Osteoblast (primary cell): ENCODE measurements at regions not wholly inside any gene's neighbourhood (a gene's known extent, or its start where the extent isn't known, plus 50 kb on each side); places are given as distances from the start of the nearest gene placed in this dataset.

Experiments
- DNase-seq: peaks from one replicate; pipeline ENCODE4 v3.0.0; 2011; ENCODE audit warnings: low spot score, mixed read lengths; ENCODE audit not compliant: insufficient read length; ENCODE audit errors: missing footprints
- H2AFZ ChIP-seq: 2 replicates; pipeline ENCODE4 v1.6.0; 2011; ENCODE audit warnings: mild to moderate bottlenecking, low read length
- H3K27ac ChIP-seq: 2 replicates; pipeline ENCODE4 v1.5.1; 2011; ENCODE audit warnings: mild to moderate bottlenecking, low read depth, low read length, moderate library complexity
- H3K27me3 ChIP-seq: 2 replicates; pipeline ENCODE4 v1.6.0; 2012; ENCODE audit warnings: mild to moderate bottlenecking, control low read depth, inconsistent platforms, low read length, moderate library complexity; ENCODE audit not compliant: insufficient read depth
- H3K36me3 ChIP-seq: 2 replicates; pipeline ENCODE4 v1.5.1; 2011; ENCODE audit warnings: mild to moderate bottlenecking, low read length, control low read depth, moderate library complexity; ENCODE audit not compliant: insufficient read depth
- H3K4me1 ChIP-seq: 2 replicates; pipeline ENCODE4 v1.5.1; 2011; ENCODE audit warnings: mild to moderate bottlenecking, low read length, control low read depth, moderate library complexity; ENCODE audit not compliant: insufficient read depth
- H3K4me2 ChIP-seq: 2 replicates; pipeline ENCODE4 v1.6.0; 2011; ENCODE audit warnings: mild to moderate bottlenecking, low read length; ENCODE audit not compliant: insufficient read depth
- H3K4me3 ChIP-seq: fragments of 200-600 bp; sonication (generic); 3 replicates; pipeline ENCODE4 v1.5.1; 2012; ENCODE audit warnings: mild to moderate bottlenecking, low read length, inconsistent platforms; ENCODE audit not compliant: insufficient read depth
- H3K79me2 ChIP-seq: 2 replicates; pipeline ENCODE4 v1.6.0; 2012; ENCODE audit warnings: mild to moderate bottlenecking, low read length, control low read depth, inconsistent platforms; ENCODE audit not compliant: insufficient read depth
- H3K9me3 ChIP-seq: 2 replicates; pipeline ENCODE4 v1.5.1; 2011; ENCODE audit warnings: low read depth, low read length, control low read depth
- H4K20me1 ChIP-seq: 2 replicates; pipeline ENCODE4 v1.6.0; 2012; ENCODE audit warnings: mild to moderate bottlenecking, low read length, control low read depth; ENCODE audit not compliant: insufficient read depth
- TF ChIP-seq, protein P1 (sequence below): IDR thresholded peaks from 2 replicates; pipeline ENCODE4 v1.5.1; 2011; ENCODE audit warnings: mild to moderate bottlenecking, low read depth, low read length, moderate library complexity; ENCODE audit errors: extremely low read depth

DNA sequence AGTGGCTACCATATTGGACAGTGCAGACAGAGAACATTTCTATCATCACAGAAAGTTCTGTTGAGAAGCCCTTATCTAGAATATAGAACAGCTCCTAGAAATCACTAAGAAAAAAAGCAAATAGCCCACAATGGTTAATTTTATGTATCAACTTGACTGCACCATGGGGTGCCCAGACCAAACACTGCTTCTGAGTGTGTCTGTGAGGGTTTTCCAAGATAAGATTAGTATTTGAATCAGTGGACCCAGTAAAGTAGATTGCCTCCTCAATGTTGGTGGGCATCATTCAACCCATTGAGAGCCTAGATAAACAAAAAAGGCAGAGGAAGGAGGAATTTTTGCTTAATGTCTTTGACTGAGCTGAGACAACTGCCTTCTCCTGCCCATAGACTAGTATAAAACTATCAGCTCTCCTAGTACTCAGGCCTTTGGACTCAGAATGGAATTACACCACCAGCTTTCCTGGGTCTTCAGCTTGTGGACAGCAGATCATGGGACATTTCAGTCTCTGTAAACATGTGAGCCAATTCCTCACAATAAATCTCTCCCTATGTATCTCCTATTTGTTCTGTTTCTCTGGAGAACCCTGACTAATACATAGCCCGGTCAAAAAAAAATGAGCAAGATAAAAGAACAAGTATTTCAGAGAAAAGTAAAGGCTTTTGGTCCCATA, 55.9 kb upstream of the OXTR start:
- Histone ChIP-seq H3K4me2 (no peak overlapping the region), H4K20me1 (no peaks in the 10 kb centered on the region), H3K27ac (no peak overlapping the region), H3K4me3 (no peak overlapping the region), H3K27me3 (no peaks in the 10 kb centered on the region), H2AFZ (no peak overlapping the region), H3K36me3 (no peaks in the 10 kb centered on the region), H3K4me1 (peaks cover 3% of the 10 kb centered on the region), H3K9me3 (no peaks in the 10 kb centered on the region), H3K79me2 (no peaks in the 10 kb centered on the region)
- TF ChIP-seq, protein P1, sequence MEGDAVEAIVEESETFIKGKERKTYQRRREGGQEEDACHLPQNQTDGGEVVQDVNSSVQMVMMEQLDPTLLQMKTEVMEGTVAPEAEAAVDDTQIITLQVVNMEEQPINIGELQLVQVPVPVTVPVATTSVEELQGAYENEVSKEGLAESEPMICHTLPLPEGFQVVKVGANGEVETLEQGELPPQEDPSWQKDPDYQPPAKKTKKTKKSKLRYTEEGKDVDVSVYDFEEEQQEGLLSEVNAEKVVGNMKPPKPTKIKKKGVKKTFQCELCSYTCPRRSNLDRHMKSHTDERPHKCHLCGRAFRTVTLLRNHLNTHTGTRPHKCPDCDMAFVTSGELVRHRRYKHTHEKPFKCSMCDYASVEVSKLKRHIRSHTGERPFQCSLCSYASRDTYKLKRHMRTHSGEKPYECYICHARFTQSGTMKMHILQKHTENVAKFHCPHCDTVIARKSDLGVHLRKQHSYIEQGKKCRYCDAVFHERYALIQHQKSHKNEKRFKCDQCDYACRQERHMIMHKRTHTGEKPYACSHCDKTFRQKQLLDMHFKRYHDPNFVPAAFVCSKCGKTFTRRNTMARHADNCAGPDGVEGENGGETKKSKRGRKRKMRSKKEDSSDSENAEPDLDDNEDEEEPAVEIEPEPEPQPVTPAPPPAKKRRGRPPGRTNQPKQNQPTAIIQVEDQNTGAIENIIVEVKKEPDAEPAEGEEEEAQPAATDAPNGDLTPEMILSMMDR = no peak
- DNase-seq = no peak

DNA sequence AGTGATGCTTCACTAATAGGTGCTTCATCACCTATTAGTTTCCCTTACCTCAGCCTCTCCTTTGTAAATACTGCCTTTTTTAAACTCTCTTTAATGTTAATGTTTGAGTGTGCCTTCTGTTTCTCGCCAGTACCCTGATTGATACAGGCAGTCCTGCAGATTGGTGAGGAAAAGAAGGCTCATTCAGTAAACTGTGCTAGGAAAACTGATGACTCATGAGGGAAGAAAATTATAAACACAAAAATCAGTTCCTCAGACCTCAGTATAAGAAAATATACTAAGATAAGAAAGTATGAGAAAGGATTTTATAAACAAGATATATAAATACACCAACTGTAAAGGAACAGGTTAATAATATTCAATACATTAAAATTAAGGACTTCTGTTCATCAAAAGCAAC, 54.8 kb upstream of the OXTR start:
- Histone ChIP-seq H3K4me2 (no peak overlapping the region), H3K4me3 (no peak overlapping the region), H3K4me1 (peaks cover 3% of the 10 kb centered on the region), H4K20me1 (no peaks in the 10 kb centered on the region), H3K9me3 (no peaks in the 10 kb centered on the region), H3K27ac (no peak overlapping the region), H3K27me3 (no peaks in the 10 kb centered on the region), H3K36me3 (no peaks in the 10 kb centered on the region), H2AFZ (no peak overlapping the region), H3K79me2 (no peaks in the 10 kb centered on the region)
- TF ChIP-seq, protein P1 = no peak
- DNase-seq = no peak

DNA sequence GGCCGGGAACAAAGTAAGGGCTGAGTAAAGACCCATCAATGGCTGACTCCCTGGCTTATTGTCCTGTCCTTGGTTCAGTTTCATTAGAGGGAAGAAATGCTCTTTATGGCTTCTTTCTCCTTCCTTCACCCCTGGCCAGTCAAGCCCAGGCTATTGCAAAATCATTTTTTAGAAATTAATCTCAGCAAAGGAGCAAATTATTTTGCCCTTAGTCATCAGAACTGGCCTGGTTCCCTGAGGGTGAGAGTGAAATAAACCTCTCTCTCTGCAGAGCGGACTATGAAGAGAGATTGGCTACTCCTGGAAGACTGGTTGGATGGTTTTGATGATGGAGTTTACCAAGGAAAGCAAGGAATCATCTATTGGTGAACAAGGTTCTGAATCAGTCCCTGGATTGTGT, 52.7 kb upstream of the OXTR start:
- Histone ChIP-seq H3K4me1 (peaks cover 3% of the 10 kb centered on the region), H2AFZ (no peak overlapping the region), H3K27ac (peak overlapping the region; percentile 1), H3K4me2 (no peak overlapping the region), H3K9me3 (no peaks in the 10 kb centered on the region), H3K36me3 (no peaks in the 10 kb centered on the region), H3K79me2 (no peaks in the 10 kb centered on the region), H3K4me3 (no peak overlapping the region), H4K20me1 (no peaks in the 10 kb centered on the region), H3K27me3 (no peaks in the 10 kb centered on the region)
- TF ChIP-seq, protein P1 = no peak
- peak; percentile 64 for DNase-seq
